Prostate gland (tissue), 2 donors: ENCODE measurements at regions not wholly inside any gene's neighbourhood (a gene's known extent, or its start where the extent isn't known, plus 50 kb on each side); places are given as distances from the start of the nearest gene placed in this dataset.

Source experiments
- CTCF ChIP-seq, 4 experiments: fragments of 200-600 bp in 2 of 4; fragments of 450-650 bp in 2 of 4; sonication (generic) in 2 of 4; IDR thresholded peaks; 1 replicate in 3 of 4; 2 replicates in 1 of 4; pipeline ENCODE4 v1.5.1; 2016 to 2019; ENCODE audit warnings: antibody characterized with exemption in 4 of 4, mild to moderate bottlenecking in 2 of 4, moderate library complexity in 2 of 4
- POLR2AphosphoS5 ChIP-seq: sonication (generic); formaldehyde crosslinking; IDR thresholded peaks from one replicate; pipeline ENCODE4 v1.6.1; 2017; ENCODE audit warnings: antibody characterized with exemption

GRCh38 chr10:128186959-128187787 lies 61.0 kb upstream of the MKI67 start:
- TF ChIP-seq CTCF (IDR thresholded peaks at IDR 0.05): no peak
- no peak for TF ChIP-seq POLR2AphosphoS5
